Activated CD8-positive, alpha-beta T cell treated with anti-CD3 and anti-CD28 coated beads for 36 hours (primary cell): ENCODE measurements at regions not wholly inside any gene's neighbourhood (a gene's known extent, or its start where the extent isn't known, plus 50 kb on each side); places are given as distances from the start of the nearest gene placed in this dataset.

Experiments used
- ATAC-seq: fragments of 200-7000 bp; cut with Tn5 transposase; one replicate; pipeline ENCODE4 v1.10.0; 2021; ENCODE audit warnings: mild to moderate bottlenecking, moderate library complexity
- CTCF ChIA-PET: fragments of 350-600 bp; sonication (Branson Sonifier 250); formaldehyde crosslinking; loops from one replicate; lab custom pipeline; 2021; ENCODE audit warnings: antibody characterized with exemption; lab: Charles Lee
- POLR2A ChIA-PET: fragments of 350-600 bp; sonication (Branson Sonifier 250); formaldehyde crosslinking; loops from one replicate; lab custom pipeline; 2021; ENCODE audit warnings: antibody characterized with exemption; lab: Charles Lee
- DNase-seq: peaks from one replicate; pipeline ENCODE4 v3.0.0-alpha.2; 2020
- H3K27ac Mint-ChIP-seq: one replicate; pipeline ENCODE4 v1.8.0; 2021; ENCODE audit warnings: mild to moderate bottlenecking, mixed read lengths
- H3K27me3 Mint-ChIP-seq: one replicate; pipeline ENCODE4 v1.8.0; 2021; ENCODE audit warnings: mixed read lengths
- H3K36me3 Mint-ChIP-seq: one replicate; pipeline ENCODE4 v1.8.0; 2021; ENCODE audit warnings: low read depth, mixed read lengths
- H3K4me1 Mint-ChIP-seq: one replicate; pipeline ENCODE4 v1.8.0; 2021; ENCODE audit warnings: low read depth, mixed read lengths
- H3K4me3 Mint-ChIP-seq: one replicate; pipeline ENCODE4 v1.8.0; 2021; ENCODE audit warnings: mild to moderate bottlenecking, moderate library complexity, mixed read lengths
- H3K9me3 Mint-ChIP-seq: one replicate; pipeline ENCODE4 v1.8.0; 2021; ENCODE audit warnings: mixed read lengths
- intact Hi-C: fragments of 100-400 bp; cut with micrococcal nuclease; formaldehyde crosslinking; loops from one replicate; pipeline ENCODE4 v1.10.0; 2022
- TF ChIP-seq, protein P1 (sequence below): fragments of 200-600 bp; IDR thresholded peaks from one replicate; pipeline ENCODE4 v1.8.0; 2022; ENCODE audit warnings: antibody characterized with exemption, mild to moderate bottlenecking

GRCh38 chr11:100619484-100619883 lies 67.6 kb upstream of the ARHGAP42 start:
- Mint-ChIP-seq H3K9me3 (peaks cover 17% of the 10 kb centered on the region), H3K36me3 (no peaks in the 10 kb centered on the region), H3K4me1 (no peaks in the 10 kb centered on the region), H3K4me3 (no peak overlapping the region), H3K27ac (no peak overlapping the region), H3K27me3 (no peaks in the 10 kb centered on the region)
- DNase-seq: no peak
- CTCF ChIA-PET: no interaction called here
- TF ChIP-seq, protein P1, sequence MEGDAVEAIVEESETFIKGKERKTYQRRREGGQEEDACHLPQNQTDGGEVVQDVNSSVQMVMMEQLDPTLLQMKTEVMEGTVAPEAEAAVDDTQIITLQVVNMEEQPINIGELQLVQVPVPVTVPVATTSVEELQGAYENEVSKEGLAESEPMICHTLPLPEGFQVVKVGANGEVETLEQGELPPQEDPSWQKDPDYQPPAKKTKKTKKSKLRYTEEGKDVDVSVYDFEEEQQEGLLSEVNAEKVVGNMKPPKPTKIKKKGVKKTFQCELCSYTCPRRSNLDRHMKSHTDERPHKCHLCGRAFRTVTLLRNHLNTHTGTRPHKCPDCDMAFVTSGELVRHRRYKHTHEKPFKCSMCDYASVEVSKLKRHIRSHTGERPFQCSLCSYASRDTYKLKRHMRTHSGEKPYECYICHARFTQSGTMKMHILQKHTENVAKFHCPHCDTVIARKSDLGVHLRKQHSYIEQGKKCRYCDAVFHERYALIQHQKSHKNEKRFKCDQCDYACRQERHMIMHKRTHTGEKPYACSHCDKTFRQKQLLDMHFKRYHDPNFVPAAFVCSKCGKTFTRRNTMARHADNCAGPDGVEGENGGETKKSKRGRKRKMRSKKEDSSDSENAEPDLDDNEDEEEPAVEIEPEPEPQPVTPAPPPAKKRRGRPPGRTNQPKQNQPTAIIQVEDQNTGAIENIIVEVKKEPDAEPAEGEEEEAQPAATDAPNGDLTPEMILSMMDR: no peak
- intact Hi-C loops: no loop called here
- no peak for ATAC-seq
- POLR2A ChIA-PET: no interaction called here

DNA sequence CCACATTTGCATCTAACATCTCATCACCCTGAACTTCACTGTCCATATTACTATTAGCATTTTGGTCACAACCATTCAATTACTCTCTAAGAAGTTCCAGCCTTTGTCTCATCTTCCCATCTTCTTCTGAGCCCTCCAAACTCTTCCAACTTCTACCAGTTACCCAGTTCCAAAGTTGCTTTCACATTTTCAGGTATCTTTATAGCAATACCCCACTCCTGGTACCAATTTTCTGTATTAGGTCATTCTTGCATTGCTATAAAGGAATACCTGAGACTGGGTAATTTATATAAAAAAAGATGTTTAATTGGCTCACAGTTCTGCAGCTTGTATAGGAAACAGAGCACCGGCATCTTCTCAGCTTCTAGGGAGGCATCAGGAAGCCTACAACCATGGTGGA lies 64.7 kb upstream of the ARHGAP42 start:
- ChIA-PET CTCF (no interaction called here), POLR2A (no interaction called here)
- intact Hi-C loops: no loop called here
- H3K27ac Mint-ChIP-seq: no peak overlapping the region
- H3K4me3 Mint-ChIP-seq: no peak overlapping the region
- H3K9me3 Mint-ChIP-seq: peaks cover 21% of the 10 kb centered on the region
- no peak for DNase-seq
- TF ChIP-seq, protein P1: no peak
- no peaks in the 10 kb centered on the region for H3K4me1 Mint-ChIP-seq
- H3K36me3 Mint-ChIP-seq: no peaks in the 10 kb centered on the region
- no peak for ATAC-seq
- no peaks in the 10 kb centered on the region for H3K27me3 Mint-ChIP-seq

GRCh38 chr11:100624346-100624745 lies 62.7 kb upstream of the ARHGAP42 start:
- H3K36me3 Mint-ChIP-seq: no peaks in the 10 kb centered on the region
- H3K4me3 Mint-ChIP-seq: no peak overlapping the region
- no peaks in the 10 kb centered on the region for H3K4me1 Mint-ChIP-seq
- CTCF ChIA-PET: no interaction called here
- POLR2A ChIA-PET: no interaction called here
- DNase-seq: no peak
- intact Hi-C loops: no loop called here
- ATAC-seq: no peak
- no peak overlapping the region for H3K27ac Mint-ChIP-seq
- peaks cover 21% of the 10 kb centered on the region for H3K9me3 Mint-ChIP-seq
- TF ChIP-seq, protein P1: no peak
- no peaks in the 10 kb centered on the region for H3K27me3 Mint-ChIP-seq

DNA sequence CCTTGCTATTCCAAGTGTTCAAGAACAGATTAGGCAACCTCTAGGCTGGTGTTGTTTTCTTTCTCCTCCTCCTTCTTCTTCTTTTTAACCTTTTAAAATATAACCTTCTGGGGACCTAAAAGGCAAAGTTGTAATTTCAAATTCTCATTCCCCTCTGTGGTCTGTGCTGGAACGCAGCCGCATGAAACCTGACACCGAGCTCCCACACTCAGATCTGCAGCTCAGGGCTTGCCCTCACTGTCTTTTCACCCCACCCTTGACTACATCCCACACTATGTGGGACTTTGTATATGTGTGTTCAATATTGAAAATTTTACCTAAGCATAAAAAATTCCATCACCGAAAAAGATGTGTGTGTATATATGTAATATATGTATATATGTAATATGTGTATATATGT lies 62.0 kb upstream of the ARHGAP42 start:
- Mint-ChIP-seq H3K4me3 (no peak overlapping the region), H3K4me1 (no peaks in the 10 kb centered on the region), H3K27me3 (no peaks in the 10 kb centered on the region), H3K9me3 (peaks cover 21% of the 10 kb centered on the region), H3K36me3 (no peaks in the 10 kb centered on the region), H3K27ac (no peak overlapping the region)
- TF ChIP-seq, protein P1: no peak
- ATAC-seq: no peak
- ChIA-PET CTCF (no interaction called here), POLR2A (no interaction called here)
- DNase-seq: no peak
- intact Hi-C loops: no loop called here

GRCh38 chr11:100629671-100630070 lies 57.4 kb upstream of the ARHGAP42 start:
- H3K9me3 Mint-ChIP-seq: peaks cover 2% of the 10 kb centered on the region
- TF ChIP-seq, protein P1: no peak
- DNase-seq: no peak
- ATAC-seq: no peak
- H3K4me3 Mint-ChIP-seq: no peak overlapping the region
- CTCF ChIA-PET: no interaction called here
- no peaks in the 10 kb centered on the region for H3K27me3 Mint-ChIP-seq
- intact Hi-C loops: no loop called here
- no peaks in the 10 kb centered on the region for H3K36me3 Mint-ChIP-seq
- no peak overlapping the region for H3K27ac Mint-ChIP-seq
- H3K4me1 Mint-ChIP-seq: no peaks in the 10 kb centered on the region
- POLR2A ChIA-PET: no interaction called here
